ENCODE measurements at regions not wholly inside any gene's neighbourhood (a gene's known extent, or its start where the extent isn't known, plus 50 kb on each side); places are given as distances from the start of the nearest gene placed in this dataset.

GRCh38 chr4:4704267-4704666, 155.2 kb upstream of the MSX1 start:
- no peak overlapping the region for H3K9ac ChIP-seq
- no peaks in the 10 kb centered on the region for H3K36me3 ChIP-seq (ENCODE audit: insufficient read depth)
- no peak for TF ChIP-seq CTCF (conservative IDR thresholded peaks at IDR 0.05; ENCODE audit: low read depth, low read length)
- no peak overlapping the region for H3K4me2 ChIP-seq
- H3K27ac ChIP-seq = no peak overlapping the region
- no peak overlapping the region for H2AFZ ChIP-seq (ENCODE audit: low read depth)
- no peaks in the 10 kb centered on the region for H3K4me1 ChIP-seq (ENCODE audit: low read depth, poor library complexity, severe bottlenecking)
- no peak overlapping the region for H3K4me3 ChIP-seq (IDR thresholded peaks at IDR 0.05; ENCODE audit: insufficient read depth, low read depth, low read length)
- H3K27me3 ChIP-seq (ENCODE audit: insufficient read depth, low read depth) = no peaks in the 10 kb centered on the region
- no peaks in the 10 kb centered on the region for H4K20me1 ChIP-seq (ENCODE audit: insufficient read depth)
- no peaks in the 10 kb centered on the region for H3K79me2 ChIP-seq (ENCODE audit: insufficient read depth, low read depth)

GRCh38 chr4:4697584-4697983, 155.7 kb upstream of the STX18 start:
- no peaks in the 10 kb centered on the region for H3K79me2 ChIP-seq (ENCODE audit: insufficient read depth, low read depth)
- no peak overlapping the region for H3K9ac ChIP-seq
- H4K20me1 ChIP-seq (ENCODE audit: insufficient read depth) = no peaks in the 10 kb centered on the region
- peaks cover 22% of the 10 kb centered on the region for H3K4me1 ChIP-seq (ENCODE audit: low read depth, poor library complexity, severe bottlenecking)
- no peaks in the 10 kb centered on the region for H3K36me3 ChIP-seq (ENCODE audit: insufficient read depth)
- H3K4me2 ChIP-seq = no peak overlapping the region
- H3K27me3 ChIP-seq (ENCODE audit: insufficient read depth, low read depth) = no peaks in the 10 kb centered on the region
- no peak overlapping the region for H3K27ac ChIP-seq
- H3K4me3 ChIP-seq (IDR thresholded peaks at IDR 0.05; ENCODE audit: insufficient read depth, low read depth, low read length) = no peak overlapping the region
- TF ChIP-seq CTCF (conservative IDR thresholded peaks at IDR 0.05; ENCODE audit: low read depth, low read length) = no peak
- no peak overlapping the region for H2AFZ ChIP-seq (ENCODE audit: low read depth)

- Histone ChIP-seq H3K4me3 (IDR thresholded peaks at IDR 0.05; ENCODE audit: insufficient read depth, low read depth, low read length) (no peak overlapping the region), H3K27me3 (ENCODE audit: insufficient read depth, low read depth) (no peaks in the 10 kb centered on the region), H3K27ac (no peak overlapping the region), H2AFZ (ENCODE audit: low read depth) (no peak overlapping the region), H3K4me2 (no peak overlapping the region), H3K79me2 (ENCODE audit: insufficient read depth, low read depth) (no peaks in the 10 kb centered on the region), H4K20me1 (ENCODE audit: insufficient read depth) (no peaks in the 10 kb centered on the region), H3K9ac (no peak overlapping the region), H3K36me3 (ENCODE audit: insufficient read depth) (no peaks in the 10 kb centered on the region), H3K4me1 (ENCODE audit: low read depth, poor library complexity, severe bottlenecking) (peaks cover 25% of the 10 kb centered on the region)
- TF ChIP-seq CTCF (conservative IDR thresholded peaks at IDR 0.05; ENCODE audit: low read depth, low read length) = no peak
These were observed 154.7 kb upstream of the STX18 start for GRCh38 chr4:4696530-4696929.

GRCh38 chr4:4695497-4695896, 153.6 kb upstream of the STX18 start:
- Histone ChIP-seq H3K4me3 (IDR thresholded peaks at IDR 0.05; ENCODE audit: insufficient read depth, low read depth, low read length) (no peak overlapping the region), H3K36me3 (ENCODE audit: insufficient read depth) (no peaks in the 10 kb centered on the region), H4K20me1 (ENCODE audit: insufficient read depth) (no peaks in the 10 kb centered on the region), H3K27me3 (ENCODE audit: insufficient read depth, low read depth) (no peaks in the 10 kb centered on the region), H3K79me2 (ENCODE audit: insufficient read depth, low read depth) (no peaks in the 10 kb centered on the region), H2AFZ (ENCODE audit: low read depth) (no peak overlapping the region), H3K4me2 (no peak overlapping the region), H3K9ac (no peak overlapping the region), H3K4me1 (ENCODE audit: low read depth, poor library complexity, severe bottlenecking) (peaks cover 32% of the 10 kb centered on the region), H3K27ac (no peak overlapping the region)
- TF ChIP-seq CTCF (conservative IDR thresholded peaks at IDR 0.05; ENCODE audit: low read depth, low read length) = no peak

GRCh38 chr4:4694827-4695226, 153.0 kb upstream of the STX18 start:
- no peak overlapping the region for H2AFZ ChIP-seq (ENCODE audit: low read depth)

More at GRCh38 chr4:4694827-4695226, 153.0 kb upstream of the STX18 start:
- Histone ChIP-seq H3K4me3 (IDR thresholded peaks at IDR 0.05; ENCODE audit: insufficient read depth, low read depth, low read length) (no peak overlapping the region), H3K79me2 (ENCODE audit: insufficient read depth, low read depth) (no peaks in the 10 kb centered on the region), H3K36me3 (ENCODE audit: insufficient read depth) (no peaks in the 10 kb centered on the region), H3K4me1 (ENCODE audit: low read depth, poor library complexity, severe bottlenecking) (peaks cover 38% of the 10 kb centered on the region), H3K4me2 (no peak overlapping the region), H3K9ac (no peak overlapping the region), H3K27me3 (ENCODE audit: insufficient read depth, low read depth) (no peaks in the 10 kb centered on the region), H4K20me1 (ENCODE audit: insufficient read depth) (no peaks in the 10 kb centered on the region), H3K27ac (no peak overlapping the region)
- no peak for TF ChIP-seq CTCF (conservative IDR thresholded peaks at IDR 0.05; ENCODE audit: low read depth, low read length)
